Fibroblast of skin of left biceps (primary cell): ENCODE measurements at regions not wholly inside any gene's neighbourhood (a gene's known extent, or its start where the extent isn't known, plus 50 kb on each side); places are given as distances from the start of the nearest gene placed in this dataset.

Experiments
- DNase-seq, 2 experiments: peaks; one replicate each; pipeline ENCODE4 v3.0.0-alpha.2; 2013; ENCODE audit warnings: low read depth in 2 of 2

DNA sequence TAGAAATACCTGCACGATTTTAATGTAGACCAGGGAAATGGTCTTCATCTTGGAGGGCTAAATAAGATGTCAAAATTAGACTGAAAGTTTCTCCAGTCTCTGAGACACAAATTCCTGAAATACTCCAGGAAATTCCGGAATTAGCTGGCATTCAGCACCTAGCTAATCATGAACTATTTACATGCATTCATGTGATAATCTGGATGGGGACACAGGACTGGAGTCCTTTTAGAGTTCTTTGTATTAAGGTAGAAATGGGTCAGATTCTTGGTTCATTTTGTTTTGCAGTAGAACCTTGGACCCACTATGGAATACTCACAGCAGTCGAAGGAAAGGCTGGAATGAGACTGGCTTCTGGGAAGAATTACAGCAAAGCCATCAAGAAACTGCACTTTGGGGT lies 65.3 kb upstream of the MDFIC start:
- no peak for DNase-seq

DNA sequence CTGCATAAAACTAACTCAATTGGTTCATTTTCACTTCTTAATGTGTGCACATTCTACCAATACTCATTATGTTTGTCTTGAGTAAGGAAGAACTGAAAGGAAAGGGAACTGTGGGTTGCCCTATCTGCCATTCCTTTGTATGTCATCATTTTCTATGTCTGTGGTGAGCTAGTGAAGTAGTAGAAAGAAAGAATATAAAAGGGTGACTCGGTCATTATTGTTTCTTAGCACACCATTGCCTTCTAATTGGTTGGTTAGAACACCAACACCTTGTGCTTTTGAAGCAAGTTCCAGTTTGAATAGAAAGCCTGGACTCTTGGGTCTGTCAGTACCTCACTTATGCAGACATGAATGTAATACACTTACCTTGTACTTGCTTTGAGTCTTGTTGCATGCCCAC lies 64.3 kb upstream of the MDFIC start:
- DNase-seq = no peak

DNA sequence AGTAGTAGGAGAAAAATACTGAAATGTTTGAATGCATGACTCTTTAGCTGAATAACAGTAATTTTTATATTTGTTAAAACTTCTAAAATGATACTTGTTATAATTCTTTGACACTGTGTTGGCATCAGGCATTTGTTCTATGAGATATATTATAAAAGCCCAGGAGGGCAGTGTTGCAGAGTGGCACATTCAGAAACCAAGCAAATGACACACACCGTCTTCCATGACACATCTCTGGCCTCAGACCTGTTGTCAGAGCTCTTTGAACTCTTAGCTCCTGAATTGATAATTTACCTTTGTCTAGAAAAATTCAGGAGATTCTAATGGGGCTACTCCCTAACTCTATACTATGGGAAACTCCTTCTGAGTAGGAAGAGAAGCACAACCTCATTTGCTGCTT lies 62.4 kb upstream of the MDFIC start:
- DNase-seq = no peak

DNA sequence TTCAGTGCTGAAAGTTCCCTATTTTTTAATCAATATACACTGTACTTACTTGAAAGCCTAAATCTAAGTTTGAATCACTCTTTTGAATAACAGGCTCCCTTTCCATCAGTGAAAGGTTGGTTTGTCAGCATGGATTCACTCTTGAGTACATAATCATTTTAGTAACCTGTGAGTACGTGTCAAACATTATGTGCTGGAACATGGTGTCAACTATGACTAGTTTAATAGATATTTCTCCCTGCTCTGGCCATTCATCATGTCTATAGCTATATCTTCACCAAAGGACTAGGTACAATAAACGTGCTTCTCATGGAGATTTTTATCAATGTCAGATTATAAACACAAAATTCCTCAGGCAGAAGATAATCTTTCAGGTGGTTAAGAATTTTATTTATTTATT lies 61.7 kb upstream of the MDFIC start:
- no peak for DNase-seq

DNA sequence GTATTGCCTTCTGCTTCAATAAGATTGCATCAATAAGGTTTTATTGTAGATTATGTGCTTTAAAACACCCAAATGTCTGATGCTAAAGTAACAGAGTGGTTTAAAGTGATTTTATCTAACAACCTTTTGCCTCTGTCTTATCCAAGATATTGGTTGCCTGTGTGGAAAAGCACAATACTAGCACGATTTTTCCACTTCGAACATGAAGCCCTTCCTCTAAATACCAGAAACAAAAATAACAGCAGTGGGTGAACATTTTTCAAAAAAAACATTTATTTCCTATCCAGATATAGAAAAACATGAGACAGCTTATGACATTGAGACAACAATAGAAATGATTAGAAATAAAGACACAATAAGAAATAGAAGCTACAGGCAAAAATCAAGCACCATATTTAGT lies 59.5 kb upstream of the MDFIC start:
- no peak for DNase-seq

DNA sequence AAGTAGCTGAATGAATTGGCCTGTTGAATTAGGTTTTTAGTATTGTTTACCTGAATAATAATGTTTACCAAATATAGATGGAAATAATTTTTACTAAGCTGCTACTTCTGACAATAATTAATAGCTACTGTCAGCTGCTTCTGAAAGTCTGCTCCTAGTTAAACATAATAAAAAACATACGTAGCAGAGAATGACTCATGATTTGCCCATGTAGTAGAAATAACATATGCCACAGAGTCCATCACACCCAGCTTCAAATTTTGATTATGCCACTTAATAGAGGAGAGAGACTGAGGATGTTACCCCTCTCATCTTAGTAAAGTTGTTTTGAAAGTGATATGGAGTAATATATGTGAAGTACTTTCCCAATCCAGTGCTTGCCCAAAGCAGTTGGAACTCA lies 57.6 kb upstream of the MDFIC start:
- no peak for DNase-seq

DNA sequence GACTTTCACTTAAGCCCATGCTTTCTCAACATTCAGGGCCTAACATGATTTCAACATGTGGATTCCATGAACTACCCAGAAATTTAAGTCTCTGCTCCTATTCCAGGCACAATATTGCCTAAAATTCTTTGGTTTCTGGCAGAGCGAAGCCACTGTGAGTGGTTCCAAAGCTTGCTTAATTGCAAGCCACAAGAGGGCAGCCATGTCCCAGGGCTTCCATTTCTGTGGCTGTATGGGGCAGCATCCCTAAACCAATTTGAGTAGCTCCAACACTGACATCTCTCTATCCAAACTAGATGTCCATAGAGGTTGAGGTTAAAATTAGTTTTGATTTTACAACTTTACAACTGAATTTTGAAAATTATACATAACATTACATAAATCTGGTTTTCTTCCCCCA lies 56.3 kb upstream of the MDFIC start:
- no peak for DNase-seq
